Fibroblast of skin of left quadriceps (primary cell): ENCODE measurements at regions not wholly inside any gene's neighbourhood (a gene's known extent, or its start where the extent isn't known, plus 50 kb on each side); places are given as distances from the start of the nearest gene placed in this dataset.
A peak's percentile ranks its signal among the peaks of the same experiment; 100 is the strongest.

Experiments
- DNase-seq, 2 experiments: peaks; one replicate each; pipeline ENCODE4 v3.0.0-alpha.2; 2013; ENCODE audit warnings: low read depth in 2 of 2

- DNase-seq: no peak
Measured at GRCh38 chr13:33746867-33747266, 71.1 kb upstream of the RFC3 start.

GRCh38 chr13:33751151-33751550 lies 66.8 kb upstream of the RFC3 start:
- peak; percentile 16 to 28 for DNase-seq

GRCh38 chr13:33752094-33752493 lies 65.9 kb upstream of the RFC3 start:
- DNase-seq: no peak

GRCh38 chr13:33752597-33752996 lies 65.4 kb upstream of the RFC3 start:
- peak; percentile 25 to 27 for DNase-seq

- DNase-seq: no peak
Measured at GRCh38 chr13:33756929-33757328, 61.0 kb upstream of the RFC3 start.

GRCh38 chr13:33757713-33758112 lies 60.2 kb upstream of the RFC3 start:
- no peak for DNase-seq

- no peak for DNase-seq
Measured at GRCh38 chr13:33758113-33758512, 59.8 kb upstream of the RFC3 start.

GRCh38 chr13:33761740-33762139 lies 56.2 kb upstream of the RFC3 start:
- no peak for DNase-seq

- no peak for DNase-seq
Measured at GRCh38 chr13:33763021-33763420, 54.9 kb upstream of the RFC3 start.

GRCh38 chr13:33764716-33765115 lies 53.2 kb upstream of the RFC3 start:
- no peak for DNase-seq

GRCh38 chr13:33766329-33767123 lies 51.4 kb upstream of the RFC3 start:
- no peak for DNase-seq

- no peak for DNase-seq
Measured at GRCh38 chr13:33767140-33767539, 50.8 kb upstream of the RFC3 start.
